ENCODE measurements at regions not wholly inside any gene's neighbourhood (a gene's known extent, or its start where the extent isn't known, plus 50 kb on each side); places are given as distances from the start of the nearest gene placed in this dataset.
A peak's percentile ranks its signal among the peaks of the same experiment; 100 is the strongest.
"Not testable (repeated sequence)": the region's sequence is repeated elsewhere in the genome, so short reads cannot be mapped to it uniquely, and the experiment has no call there.

GRCh38 chr11:107257710-107258109 is 199.9 kb downstream of the CWF19L2 start:
- H3K9me3 ChIP-seq, result no peaks in the 10 kb centered on the region
- DNase-seq, result no peak
- peaks cover 7% of the 10 kb centered on the region for H3K27me3 ChIP-seq
- H3K4me3 ChIP-seq, result no peak overlapping the region
- ATAC-seq, result no peak
- intact Hi-C loops (cut with DNase I), result no loop called here
- H3K4me1 ChIP-seq, result no peaks in the 10 kb centered on the region
- TF ChIP-seq, protein P1, sequence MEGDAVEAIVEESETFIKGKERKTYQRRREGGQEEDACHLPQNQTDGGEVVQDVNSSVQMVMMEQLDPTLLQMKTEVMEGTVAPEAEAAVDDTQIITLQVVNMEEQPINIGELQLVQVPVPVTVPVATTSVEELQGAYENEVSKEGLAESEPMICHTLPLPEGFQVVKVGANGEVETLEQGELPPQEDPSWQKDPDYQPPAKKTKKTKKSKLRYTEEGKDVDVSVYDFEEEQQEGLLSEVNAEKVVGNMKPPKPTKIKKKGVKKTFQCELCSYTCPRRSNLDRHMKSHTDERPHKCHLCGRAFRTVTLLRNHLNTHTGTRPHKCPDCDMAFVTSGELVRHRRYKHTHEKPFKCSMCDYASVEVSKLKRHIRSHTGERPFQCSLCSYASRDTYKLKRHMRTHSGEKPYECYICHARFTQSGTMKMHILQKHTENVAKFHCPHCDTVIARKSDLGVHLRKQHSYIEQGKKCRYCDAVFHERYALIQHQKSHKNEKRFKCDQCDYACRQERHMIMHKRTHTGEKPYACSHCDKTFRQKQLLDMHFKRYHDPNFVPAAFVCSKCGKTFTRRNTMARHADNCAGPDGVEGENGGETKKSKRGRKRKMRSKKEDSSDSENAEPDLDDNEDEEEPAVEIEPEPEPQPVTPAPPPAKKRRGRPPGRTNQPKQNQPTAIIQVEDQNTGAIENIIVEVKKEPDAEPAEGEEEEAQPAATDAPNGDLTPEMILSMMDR (IDR thresholded peaks at IDR 0.05), result no peak
- no peak overlapping the region for H3K27ac ChIP-seq
- no peaks in the 10 kb centered on the region for H3K36me3 ChIP-seq

DNA sequence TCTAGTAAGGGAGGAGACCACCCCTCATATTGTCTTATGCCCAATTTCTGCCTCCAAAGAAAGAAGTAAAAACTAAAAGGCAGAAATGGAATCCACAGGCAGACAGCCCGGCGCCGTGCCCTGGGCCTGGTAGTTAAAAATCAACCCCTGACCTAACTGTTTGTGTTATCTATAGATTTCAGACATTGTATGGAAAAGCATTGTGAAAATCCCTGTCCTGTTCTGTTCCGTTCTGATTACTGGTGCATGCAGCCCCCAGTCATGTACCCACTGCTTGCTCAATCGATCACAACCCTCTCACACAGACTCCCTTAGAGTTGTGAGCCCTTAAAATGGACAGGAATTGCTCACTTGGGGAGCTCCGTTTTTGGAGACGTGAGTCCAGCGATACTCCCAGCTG is 204.0 kb downstream of the CWF19L2 start:
- DNase-seq; H3K9me3 ChIP-seq; H3K4me3 ChIP-seq; H3K27ac ChIP-seq; H3K27me3 ChIP-seq; H3K4me1 ChIP-seq; H3K36me3 ChIP-seq; intact Hi-C loops (cut with DNase I); ATAC-seq: not testable (repeated sequence)

DNA sequence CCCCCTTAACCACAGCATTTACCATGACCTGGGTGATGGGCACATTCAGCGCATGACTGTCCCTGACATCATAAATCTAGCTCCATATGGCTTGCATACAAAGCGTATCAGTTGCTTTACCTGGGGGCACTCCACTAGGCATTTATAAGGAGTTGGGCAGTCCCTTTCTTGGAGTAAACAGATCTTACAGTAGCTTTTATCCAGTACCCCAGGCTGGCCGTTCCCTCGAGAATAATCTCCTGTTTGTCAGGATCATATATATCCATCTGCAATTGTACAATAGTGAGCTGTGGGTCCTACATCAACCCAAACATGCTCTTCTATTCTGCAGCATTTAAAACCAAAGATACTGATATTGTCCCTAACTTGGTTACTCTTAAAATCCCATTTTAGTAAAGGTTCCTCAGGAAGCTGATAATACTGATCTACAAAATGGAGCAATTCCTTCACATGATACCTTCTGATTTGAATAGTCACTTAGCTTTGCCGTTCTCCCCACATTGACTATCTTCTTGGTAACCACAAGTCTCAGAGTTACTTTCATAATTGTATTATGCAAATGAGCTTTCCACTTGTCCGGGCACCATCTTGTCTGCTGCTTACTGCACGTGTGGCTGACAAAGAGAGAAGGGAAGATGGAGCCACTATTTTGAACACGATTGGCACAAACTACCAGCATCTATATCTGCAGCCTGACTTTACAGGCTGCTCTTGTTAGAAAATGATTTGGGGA is 205.0 kb downstream of the CWF19L2 start:
- no peak overlapping the region for H3K27ac ChIP-seq
- no peak for DNase-seq
- TF ChIP-seq, protein P1 (IDR thresholded peaks at IDR 0.05), result no peak
- no peaks in the 10 kb centered on the region for H3K36me3 ChIP-seq
- H3K9me3 ChIP-seq, result no peaks in the 10 kb centered on the region
- H3K4me1 ChIP-seq, result no peaks in the 10 kb centered on the region
- no peak for ATAC-seq
- H3K27me3 ChIP-seq, result peaks cover 7% of the 10 kb centered on the region
- intact Hi-C loops (cut with DNase I), result no loop called here
- no peak overlapping the region for H3K4me3 ChIP-seq

- Histone ChIP-seq H3K4me3 (no peak overlapping the region), H3K9me3 (no peaks in the 10 kb centered on the region), H3K36me3 (no peaks in the 10 kb centered on the region), H3K4me1 (no peaks in the 10 kb centered on the region), H3K27me3 (peaks cover 7% of the 10 kb centered on the region), H3K27ac (no peak overlapping the region)
- ATAC-seq (peak; percentile 66), DNase-seq (no peak)
- intact Hi-C loops (cut with DNase I), result no loop called here
- TF ChIP-seq, protein P1 (IDR thresholded peaks at IDR 0.05), result no peak
Measured at GRCh38 chr11:107251298-107251697, 206.3 kb downstream of the CWF19L2 start.

DNA sequence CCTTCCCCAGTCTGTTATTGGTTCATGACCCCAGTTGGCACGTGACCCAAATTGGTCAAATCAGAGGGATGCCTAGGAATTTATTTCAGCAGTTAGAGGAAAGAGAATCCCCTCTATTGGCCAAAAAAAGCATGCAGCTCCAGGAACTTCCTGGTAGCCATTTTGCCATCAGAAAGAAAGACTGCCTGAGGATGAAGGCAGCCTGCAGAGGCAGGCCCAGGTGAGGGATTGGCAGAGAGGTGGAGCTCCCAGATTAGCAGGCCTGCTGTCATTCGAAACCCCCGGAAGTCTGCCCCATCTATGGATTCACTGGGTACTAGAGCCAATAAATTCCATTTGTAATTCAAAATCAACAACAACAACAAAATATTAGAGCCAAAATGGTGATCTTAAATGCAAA is 207.6 kb downstream of the CWF19L2 start:
- Histone ChIP-seq H3K27ac (no peak overlapping the region), H3K4me1 (no peaks in the 10 kb centered on the region), H3K4me3 (no peak overlapping the region), H3K9me3 (no peaks in the 10 kb centered on the region), H3K36me3 (no peaks in the 10 kb centered on the region), H3K27me3 (peaks cover 7% of the 10 kb centered on the region)
- TF ChIP-seq, protein P1 (IDR thresholded peaks at IDR 0.05), result no peak
- no peak for ATAC-seq
- intact Hi-C loops (cut with DNase I), result no loop called here
- DNase-seq, result no peak

DNA sequence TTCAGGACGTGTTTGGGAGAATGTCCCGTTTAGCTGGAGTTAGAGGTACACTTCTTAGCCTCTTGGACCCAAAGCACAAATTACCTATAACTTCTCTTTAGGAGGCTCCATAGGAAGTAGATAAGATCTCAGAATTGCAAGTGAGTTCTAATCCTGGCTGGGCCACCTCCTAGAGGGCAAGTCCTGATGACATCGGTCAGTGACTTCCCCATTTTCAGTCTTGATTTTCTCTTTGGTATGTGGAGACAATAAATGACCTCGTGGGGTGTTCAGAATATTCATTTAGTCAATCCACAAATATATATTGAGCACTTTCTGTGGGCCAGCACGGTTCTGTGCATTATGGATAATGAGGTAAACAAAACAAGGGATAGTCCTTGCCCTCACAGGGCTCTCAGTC is 208.6 kb downstream of the CWF19L2 start:
- Histone ChIP-seq H3K9me3 (no peaks in the 10 kb centered on the region), H3K27me3 (no peaks in the 10 kb centered on the region), H3K27ac (no peak overlapping the region), H3K4me3 (no peak overlapping the region), H3K4me1 (no peaks in the 10 kb centered on the region), H3K36me3 (no peaks in the 10 kb centered on the region)
- TF ChIP-seq, protein P1 (IDR thresholded peaks at IDR 0.05), result no peak
- DNase-seq, result no peak
- intact Hi-C loops (cut with DNase I), result no loop called here
- ATAC-seq, result no peak
